Fibroblast of gingiva (primary cell): ENCODE measurements at regions not wholly inside any gene's neighbourhood (a gene's known extent, or its start where the extent isn't known, plus 50 kb on each side); places are given as distances from the start of the nearest gene placed in this dataset.
"Not testable (repeated sequence)": the region's sequence is repeated elsewhere in the genome, so short reads cannot be mapped to it uniquely, and the experiment has no call there.

Experiments
- DNase-seq: peaks from one replicate; pipeline ENCODE4 v3.0.0-alpha.2; 2011; ENCODE audit warnings: low read depth

- no peak for DNase-seq
Observed at GRCh38 chr10:124164264-124164663, 70.9 kb upstream of the CHST15 start.

GRCh38 chr10:124162774-124163354 lies 69.5 kb upstream of the CHST15 start:
- DNase-seq: no peak

GRCh38 chr10:124162136-124162535 lies 68.7 kb upstream of the CHST15 start:
- DNase-seq: no peak

- no peak for DNase-seq
Observed at GRCh38 chr10:124161601-124162000, 68.2 kb upstream of the CHST15 start.

GRCh38 chr10:124160943-124161582 lies 67.7 kb upstream of the CHST15 start:
- DNase-seq: no peak

- no peak for DNase-seq
Observed at GRCh38 chr10:124160176-124160575, 66.8 kb upstream of the CHST15 start.

- no peak for DNase-seq
Observed at GRCh38 chr10:124159153-124159552, 65.8 kb upstream of the CHST15 start.

GRCh38 chr10:124158592-124158991 lies 65.2 kb upstream of the CHST15 start:
- DNase-seq: no peak

GRCh38 chr10:124157271-124157681 lies 63.9 kb upstream of the CHST15 start:
- peak; percentile 29 for DNase-seq

- no peak for DNase-seq
Observed at GRCh38 chr10:124156524-124157260, 63.3 kb upstream of the CHST15 start.

GRCh38 chr10:124155781-124156435 lies 62.5 kb upstream of the CHST15 start:
- DNase-seq: peak; percentile 17

- peak; percentile 64 for DNase-seq
Observed at GRCh38 chr10:124153023-124153826, 59.8 kb upstream of the CHST15 start.

- peak; percentile 84 for DNase-seq
Observed at GRCh38 chr10:124152139-124153022, 59.0 kb upstream of the CHST15 start.

GRCh38 chr10:124151466-124152095 lies 58.2 kb upstream of the CHST15 start:
- no peak for DNase-seq

GRCh38 chr10:124150807-124151417 lies 57.5 kb upstream of the CHST15 start:
- DNase-seq: no peak

- no peak for DNase-seq
Observed at GRCh38 chr10:124150189-124150806, 56.9 kb upstream of the CHST15 start.

- DNase-seq: no peak
Observed at GRCh38 chr10:124149189-124150042, 56.0 kb upstream of the CHST15 start.

GRCh38 chr10:124148509-124149188 lies 55.3 kb upstream of the CHST15 start:
- not testable (repeated sequence) for DNase-seq
